CD4-positive, alpha-beta T cell (primary cell): ENCODE measurements at regions not wholly inside any gene's neighbourhood (a gene's known extent, or its start where the extent isn't known, plus 50 kb on each side); places are given as distances from the start of the nearest gene placed in this dataset.

ENCODE experiments used
- ATAC-seq: fragments of 200-7000 bp; cut with Tn5 transposase; one replicate; pipeline ENCODE4 v1.10.0; 2022; ENCODE audit warnings: mild to moderate bottlenecking; ENCODE audit not compliant: poor library complexity
- CTCF ChIA-PET: fragments of 350-600 bp; sonication (Branson Sonifier 250); formaldehyde crosslinking; loops from one replicate; lab custom pipeline; 2021; ENCODE audit warnings: antibody characterized with exemption, inconsistent platforms; lab: Charles Lee
- POLR2A ChIA-PET: fragments of 350-600 bp; sonication (Branson Sonifier 250); formaldehyde crosslinking; loops from one replicate; lab custom pipeline; 2021; ENCODE audit warnings: antibody characterized with exemption, inconsistent platforms; lab: Charles Lee
- DNase-seq, 14 experiments: peaks; one replicate each; pipeline ENCODE4 v3.0.0-alpha.2; 2013 to 2020; ENCODE audit warnings: mixed read lengths in 2 of 14
- H3K27ac ChIP-seq, 2 donors: one replicate each; pipeline versions ENCODE4 v1.5.1 to v1.7.0; 2013; ENCODE audit warnings: low read length in 2 of 2, low read depth in 1 of 2, mild to moderate bottlenecking in 1 of 2
- H3K27me3 ChIP-seq, 2 experiments: 1 replicate in 1 of 2; 2 replicates in 1 of 2; pipeline versions ENCODE4 v1.6.1 to v1.7.0; 2013; ENCODE audit warnings: low read length in 2 of 2, control low read depth in 1 of 2, mild to moderate bottlenecking in 1 of 2, moderate library complexity in 1 of 2; ENCODE audit not compliant: insufficient read depth in 2 of 2, control insufficient read depth in 1 of 2
- H3K36me3 ChIP-seq: one replicate; pipeline ENCODE4 v1.6.1; 2013; ENCODE audit warnings: low read length, control low read depth; ENCODE audit not compliant: insufficient read depth
- H3K4me1 ChIP-seq: one replicate; pipeline ENCODE4 v1.6.1; 2013; ENCODE audit warnings: low read length, control low read depth; ENCODE audit not compliant: insufficient read depth
- H3K4me3 ChIP-seq: one replicate; pipeline ENCODE4 v1.5.1; 2013; ENCODE audit warnings: mild to moderate bottlenecking, low read length, moderate library complexity
- H3K9me3 ChIP-seq, 2 experiments: 1 replicate in 1 of 2; 2 replicates in 1 of 2; pipeline versions ENCODE4 v1.6.1 to v1.7.0; 2013; ENCODE audit warnings: low read length in 2 of 2, mild to moderate bottlenecking in 2 of 2, control low read depth in 1 of 2, moderate library complexity in 1 of 2; ENCODE audit not compliant: control insufficient read depth in 1 of 2, insufficient read depth in 1 of 2
- H3K27ac Mint-ChIP-seq: one replicate; pipeline ENCODE4 v1.8.0; 2020; ENCODE audit warnings: mixed read lengths
- H3K27me3 Mint-ChIP-seq: one replicate; pipeline ENCODE4 v1.8.0; 2021; ENCODE audit warnings: mixed read lengths
- H3K36me3 Mint-ChIP-seq: one replicate; pipeline ENCODE4 v1.8.0; 2021; ENCODE audit warnings: low read depth, mixed read lengths
- H3K4me1 Mint-ChIP-seq: one replicate; pipeline ENCODE4 v1.8.0; 2021; ENCODE audit warnings: low read depth, mixed read lengths
- H3K4me3 Mint-ChIP-seq: one replicate; pipeline ENCODE4 v1.8.0; 2020; ENCODE audit warnings: mild to moderate bottlenecking, mixed read lengths
- H3K9me3 Mint-ChIP-seq: one replicate; pipeline ENCODE4 v1.8.0; 2020; ENCODE audit warnings: mixed read lengths
- intact Hi-C, 2 experiments: fragments of 100-400 bp; cut with DNase I in 1 of 2; cut with micrococcal nuclease in 1 of 2; formaldehyde crosslinking; loops; one replicate each; pipeline versions ENCODE4 v1.15.1 to v1.9.0; 2023 to 2025; cut with DNase I, micrococcal nuclease
- TF ChIP-seq, protein P1 (sequence below): fragments of 200-600 bp; IDR thresholded peaks from one replicate; pipeline ENCODE4 v1.8.0; 2022; ENCODE audit warnings: antibody characterized with exemption, mild to moderate bottlenecking

DNA sequence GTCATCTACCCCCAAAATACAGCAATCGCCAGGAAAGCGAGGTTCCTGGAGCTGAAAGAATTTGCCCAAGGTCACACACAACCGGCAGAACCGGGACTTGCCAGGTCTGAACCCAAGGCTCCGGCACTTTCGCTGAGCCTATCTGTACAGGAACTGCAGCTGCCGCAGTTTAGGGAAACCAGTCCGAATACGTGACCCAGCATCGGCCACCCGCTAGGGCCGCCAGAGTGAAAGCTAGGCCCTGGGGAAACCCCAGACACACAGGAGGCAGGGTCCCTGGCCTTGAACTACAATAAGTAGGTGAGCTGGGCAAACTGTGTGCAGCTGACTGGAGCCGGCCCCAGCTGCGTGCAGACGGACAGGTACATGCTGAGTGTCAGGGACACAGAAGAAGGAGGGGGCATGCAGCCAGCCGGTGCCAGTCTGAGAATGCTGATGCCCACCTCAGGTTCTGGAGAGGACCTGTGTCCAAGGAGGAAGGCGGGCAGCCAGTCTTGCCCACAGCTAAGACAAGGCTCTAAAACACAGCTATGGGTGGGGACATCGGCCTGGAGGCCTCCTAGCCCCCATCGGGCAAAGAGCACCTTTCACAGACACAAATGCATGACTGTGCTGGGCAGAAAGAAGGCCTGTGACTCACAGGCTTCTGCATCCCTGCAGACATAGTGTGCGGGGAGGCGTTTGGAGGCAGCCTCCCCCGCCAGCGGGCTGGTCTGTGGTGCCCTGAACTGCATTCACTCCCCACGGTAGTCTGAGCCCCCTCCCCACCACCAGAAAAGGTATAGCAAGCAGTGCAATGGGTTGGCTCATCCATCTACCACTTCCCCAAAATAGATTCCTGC, 107.4 kb upstream of the ID2 start:
- Mint-ChIP-seq H3K27me3 (peaks cover 3% of the 10 kb centered on the region), H3K9me3 (no peaks in the 10 kb centered on the region), H3K36me3 (no peaks in the 10 kb centered on the region), H3K27ac (no peak overlapping the region), H3K4me3 (peak overlapping the region; percentile 65), H3K4me1 (peaks cover 34% of the 10 kb centered on the region)
- H3K9me3 ChIP-seq: no peaks in the 10 kb centered on the region
- TF ChIP-seq, protein P1, sequence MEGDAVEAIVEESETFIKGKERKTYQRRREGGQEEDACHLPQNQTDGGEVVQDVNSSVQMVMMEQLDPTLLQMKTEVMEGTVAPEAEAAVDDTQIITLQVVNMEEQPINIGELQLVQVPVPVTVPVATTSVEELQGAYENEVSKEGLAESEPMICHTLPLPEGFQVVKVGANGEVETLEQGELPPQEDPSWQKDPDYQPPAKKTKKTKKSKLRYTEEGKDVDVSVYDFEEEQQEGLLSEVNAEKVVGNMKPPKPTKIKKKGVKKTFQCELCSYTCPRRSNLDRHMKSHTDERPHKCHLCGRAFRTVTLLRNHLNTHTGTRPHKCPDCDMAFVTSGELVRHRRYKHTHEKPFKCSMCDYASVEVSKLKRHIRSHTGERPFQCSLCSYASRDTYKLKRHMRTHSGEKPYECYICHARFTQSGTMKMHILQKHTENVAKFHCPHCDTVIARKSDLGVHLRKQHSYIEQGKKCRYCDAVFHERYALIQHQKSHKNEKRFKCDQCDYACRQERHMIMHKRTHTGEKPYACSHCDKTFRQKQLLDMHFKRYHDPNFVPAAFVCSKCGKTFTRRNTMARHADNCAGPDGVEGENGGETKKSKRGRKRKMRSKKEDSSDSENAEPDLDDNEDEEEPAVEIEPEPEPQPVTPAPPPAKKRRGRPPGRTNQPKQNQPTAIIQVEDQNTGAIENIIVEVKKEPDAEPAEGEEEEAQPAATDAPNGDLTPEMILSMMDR: no peak
- H3K36me3 ChIP-seq: no peaks in the 10 kb centered on the region
- DNase-seq: peak in 1 of 14 experiments; percentile 32
- H3K27ac ChIP-seq: no peak overlapping the region
- peaks cover 31% of the 10 kb centered on the region for H3K4me1 ChIP-seq
- no peak overlapping the region for H3K4me3 ChIP-seq
- intact Hi-C loops: no loop called here
- ChIA-PET POLR2A (interaction anchor here (0.7 to 1.8 kb wide), 2 partner anchors 31 to 107 kb away, joined by 3 to 6 read pairs; partner anchors contain the start of gene ID2), CTCF (no interaction called here)
- no peaks in the 10 kb centered on the region for H3K27me3 ChIP-seq
- no peak for ATAC-seq

DNA sequence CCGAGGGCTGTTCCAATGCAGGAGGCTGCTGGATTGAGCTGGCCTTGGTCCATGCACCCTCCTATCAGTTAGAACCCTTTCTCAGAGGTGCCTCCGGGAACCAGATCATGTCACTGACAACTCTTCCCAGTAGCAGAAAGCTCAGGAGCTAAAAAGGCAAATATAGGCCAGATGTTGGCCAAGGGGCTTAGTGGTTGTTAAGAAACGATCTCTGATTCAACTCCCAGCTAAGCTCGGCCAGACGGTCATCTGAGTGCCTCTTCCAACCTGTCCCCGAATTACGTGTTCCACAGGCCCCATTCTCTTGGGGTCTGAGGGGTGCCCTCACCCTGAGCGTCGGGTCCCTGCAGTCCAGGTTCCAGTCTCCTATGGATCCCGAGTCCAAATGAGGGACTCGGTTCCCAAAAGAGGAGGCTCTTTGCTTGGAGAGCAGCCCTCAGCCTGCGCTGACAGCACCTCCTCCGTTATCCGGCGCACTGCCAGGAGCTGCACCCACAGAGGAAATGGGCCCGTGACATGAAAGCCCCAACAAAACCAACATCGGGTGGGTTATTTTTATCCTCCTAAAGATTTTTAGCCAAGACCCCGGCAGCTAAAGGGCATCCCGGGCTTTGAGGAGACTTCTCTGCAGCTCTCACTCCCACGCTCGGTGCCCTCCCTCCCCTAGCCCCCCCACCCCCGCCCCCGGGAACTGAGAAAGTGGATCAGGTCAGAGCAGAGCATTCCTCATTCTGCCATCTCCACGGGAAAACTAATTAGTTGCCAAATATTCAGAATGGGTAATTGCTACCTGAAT, 106.6 kb upstream of the ID2 start:
- Mint-ChIP-seq H3K4me3 (peak overlapping the region; percentile 3), H3K27me3 (peaks cover 3% of the 10 kb centered on the region), H3K27ac (no peak overlapping the region), H3K9me3 (no peaks in the 10 kb centered on the region), H3K36me3 (no peaks in the 10 kb centered on the region), H3K4me1 (peaks cover 34% of the 10 kb centered on the region)
- no peaks in the 10 kb centered on the region for H3K36me3 ChIP-seq
- TF ChIP-seq, protein P1: no peak
- peak; percentile 11 to 72 (median 47) for DNase-seq
- ChIA-PET POLR2A (interaction anchor here (1.8 kb wide), 1 partner anchor 106 kb away, joined by 6 read pairs; the partner anchor contains the start of gene ID2), CTCF (no interaction called here)
- intact Hi-C loops: no loop called here
- peaks cover 31% of the 10 kb centered on the region for H3K4me1 ChIP-seq
- H3K4me3 ChIP-seq: peak overlapping the region; percentile 21
- H3K9me3 ChIP-seq: no peaks in the 10 kb centered on the region
- ATAC-seq: peak; percentile 70
- no peaks in the 10 kb centered on the region for H3K27me3 ChIP-seq
- no peak overlapping the region for H3K27ac ChIP-seq

DNA sequence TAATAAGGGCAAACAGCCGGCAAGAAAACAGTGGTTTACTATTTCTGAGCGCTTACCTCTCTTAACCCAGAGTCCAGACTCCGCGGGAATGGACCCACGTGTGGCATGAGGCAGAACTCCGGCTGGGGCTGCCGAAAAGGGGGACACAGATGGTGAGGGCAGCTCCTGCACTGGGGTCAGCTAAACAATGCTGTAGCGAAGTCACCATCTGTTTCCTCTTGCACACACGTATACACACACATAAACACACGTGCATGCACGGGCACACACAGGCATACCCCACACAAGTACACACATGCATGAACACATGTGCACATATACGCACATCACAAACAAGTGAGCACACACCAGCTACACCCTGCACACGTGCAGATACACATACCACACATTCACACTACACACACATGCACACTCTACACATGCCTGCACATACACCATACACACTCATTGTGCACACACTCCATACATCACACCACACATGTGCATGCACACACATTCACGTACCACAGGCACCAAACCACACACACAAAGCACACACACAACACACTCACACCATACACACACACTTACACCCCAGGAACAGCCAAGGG, 105.9 kb upstream of the ID2 start:
- peaks cover 31% of the 10 kb centered on the region for H3K4me1 ChIP-seq
- peak overlapping the region; percentile 32 for H3K4me3 Mint-ChIP-seq
- TF ChIP-seq, protein P1: no peak
- no peaks in the 10 kb centered on the region for H3K36me3 Mint-ChIP-seq
- no peak overlapping the region for H3K27ac Mint-ChIP-seq
- H3K4me3 ChIP-seq: no peak overlapping the region
- no peaks in the 10 kb centered on the region for H3K27me3 ChIP-seq
- ChIA-PET CTCF (no interaction called here), POLR2A (interaction anchor here (1.8 kb wide), 1 partner anchor 106 kb away, joined by 6 read pairs; the partner anchor contains the start of gene ID2)
- ATAC-seq (no peak), DNase-seq (peak in 1 of 14 experiments; percentile 25)
- intact Hi-C loops: no loop called here
- H3K36me3 ChIP-seq: no peaks in the 10 kb centered on the region
- no peaks in the 10 kb centered on the region for H3K9me3 Mint-ChIP-seq
- no peaks in the 10 kb centered on the region for H3K9me3 ChIP-seq
- no peak overlapping the region for H3K27ac ChIP-seq
- peaks cover 3% of the 10 kb centered on the region for H3K27me3 Mint-ChIP-seq
- H3K4me1 Mint-ChIP-seq: peaks cover 40% of the 10 kb centered on the region
